ENCODE measurements at regions not wholly inside any gene's neighbourhood (a gene's known extent, or its start where the extent isn't known, plus 50 kb on each side); places are given as distances from the start of the nearest gene placed in this dataset.

- TF ChIP-seq, protein P1, sequence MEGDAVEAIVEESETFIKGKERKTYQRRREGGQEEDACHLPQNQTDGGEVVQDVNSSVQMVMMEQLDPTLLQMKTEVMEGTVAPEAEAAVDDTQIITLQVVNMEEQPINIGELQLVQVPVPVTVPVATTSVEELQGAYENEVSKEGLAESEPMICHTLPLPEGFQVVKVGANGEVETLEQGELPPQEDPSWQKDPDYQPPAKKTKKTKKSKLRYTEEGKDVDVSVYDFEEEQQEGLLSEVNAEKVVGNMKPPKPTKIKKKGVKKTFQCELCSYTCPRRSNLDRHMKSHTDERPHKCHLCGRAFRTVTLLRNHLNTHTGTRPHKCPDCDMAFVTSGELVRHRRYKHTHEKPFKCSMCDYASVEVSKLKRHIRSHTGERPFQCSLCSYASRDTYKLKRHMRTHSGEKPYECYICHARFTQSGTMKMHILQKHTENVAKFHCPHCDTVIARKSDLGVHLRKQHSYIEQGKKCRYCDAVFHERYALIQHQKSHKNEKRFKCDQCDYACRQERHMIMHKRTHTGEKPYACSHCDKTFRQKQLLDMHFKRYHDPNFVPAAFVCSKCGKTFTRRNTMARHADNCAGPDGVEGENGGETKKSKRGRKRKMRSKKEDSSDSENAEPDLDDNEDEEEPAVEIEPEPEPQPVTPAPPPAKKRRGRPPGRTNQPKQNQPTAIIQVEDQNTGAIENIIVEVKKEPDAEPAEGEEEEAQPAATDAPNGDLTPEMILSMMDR (IDR thresholded peaks at IDR 0.05): no peak
- no peak for TF ChIP-seq POLR2A (IDR thresholded peaks at IDR 0.05)
Measured at GRCh38 chr4:187312299-187312698, 588.6 kb upstream of the FAT1 start.
